A673 (cell line): ENCODE measurements at regions not wholly inside any gene's neighbourhood (a gene's known extent, or its start where the extent isn't known, plus 50 kb on each side); places are given as distances from the start of the nearest gene placed in this dataset.

Experiments
- BruUV-seq: library from RNA; stranded (reverse); fragments of 400-500 nt; replicated peaks from 2 replicates; lab custom pipeline; 2021; lab: Mats Ljungman, UMichigan
- CTCF ChIA-PET: fragments of 300-600 bp; sonication (Branson Sonifier 250); formaldehyde crosslinking; loops from one replicate; lab custom pipeline; 2022; ENCODE audit warnings: antibody characterized with exemption; lab: Charles Lee
- POLR2A ChIA-PET: fragments of 300-600 bp; sonication (Branson Sonifier 250); formaldehyde crosslinking; loops from one replicate; lab custom pipeline; 2022; ENCODE audit warnings: antibody characterized with exemption; ENCODE audit not compliant: low non-redundant PET; lab: Charles Lee
- DNase-seq: peaks from one replicate; pipeline ENCODE4 v3.0.0-alpha.2; 2015; ENCODE audit warnings: low spot score
- H3K27ac ChIP-seq: fragments of 200-600 bp; sonication (generic); 2 replicates; pipeline ENCODE4 v1.5.1; 2016; ENCODE audit warnings: mixed run types, low read depth, mild to moderate bottlenecking, mixed read lengths, antibody characterized with exemption, low read length; ENCODE audit not compliant: poor library complexity, severe bottlenecking
- H3K27me3 ChIP-seq: fragments of 200-600 bp; sonication (generic); replicated peaks from 2 replicates; pipeline ENCODE4 v1.6.1; 2017; ENCODE audit warnings: mixed run types, low read depth, mild to moderate bottlenecking, mixed read lengths, antibody characterized with exemption, low read length; ENCODE audit not compliant: insufficient read depth, poor library complexity
- H3K36me3 ChIP-seq: fragments of 200-600 bp; sonication (generic); 2 replicates; pipeline ENCODE4 v1.6.1; 2016; ENCODE audit warnings: mixed run types, mild to moderate bottlenecking, mixed read lengths, antibody characterized with exemption, low read length; ENCODE audit not compliant: insufficient read depth, poor library complexity, severe bottlenecking
- H3K4me1 ChIP-seq: fragments of 200-600 bp; sonication (generic); 2 replicates; pipeline ENCODE4 v1.6.1; 2017; ENCODE audit warnings: mixed run types, mild to moderate bottlenecking, mixed read lengths, antibody characterized with exemption, low read length; ENCODE audit not compliant: insufficient read depth, poor library complexity, severe bottlenecking
- H3K4me3 ChIP-seq: fragments of 200-600 bp; sonication (generic); 2 replicates; pipeline ENCODE4 v1.5.1; 2016; ENCODE audit warnings: low read depth, mixed run types, mild to moderate bottlenecking, mixed read lengths, low read length; ENCODE audit not compliant: poor library complexity, severe bottlenecking
- H3K9me3 ChIP-seq: fragments of 200-600 bp; sonication (generic); 2 replicates; pipeline ENCODE4 v1.6.1; 2016; ENCODE audit warnings: mixed run types, low read depth, mild to moderate bottlenecking, mixed read lengths, antibody characterized with exemption, low read length; ENCODE audit not compliant: poor library complexity, severe bottlenecking
- CTCF ChIP-seq: fragments of 300-800, 200-600 bp; sonication (generic); conservative IDR thresholded peaks from 2 replicates; pipeline ENCODE4 v1.5.1; 2017; ENCODE audit warnings: low read depth, mild to moderate bottlenecking, antibody characterized with exemption, low read length, moderate library complexity, mixed read lengths
- EZH2 ChIP-seq: fragments of 200-600 bp; sonication (generic); IDR thresholded peaks from 2 replicates; pipeline ENCODE4 v1.6.1; 2017; ENCODE audit warnings: borderline replicate concordance, low read depth, mild to moderate bottlenecking, mixed read lengths, antibody characterized with exemption, low read length; ENCODE audit not compliant: poor library complexity, severe bottlenecking
- intact Hi-C: fragments of 100-400 bp; cut with micrococcal nuclease; formaldehyde crosslinking; loops from one replicate; pipeline ENCODE4 v1.10.0; 2022; ENCODE audit not compliant: unreplicated experiment

DNA sequence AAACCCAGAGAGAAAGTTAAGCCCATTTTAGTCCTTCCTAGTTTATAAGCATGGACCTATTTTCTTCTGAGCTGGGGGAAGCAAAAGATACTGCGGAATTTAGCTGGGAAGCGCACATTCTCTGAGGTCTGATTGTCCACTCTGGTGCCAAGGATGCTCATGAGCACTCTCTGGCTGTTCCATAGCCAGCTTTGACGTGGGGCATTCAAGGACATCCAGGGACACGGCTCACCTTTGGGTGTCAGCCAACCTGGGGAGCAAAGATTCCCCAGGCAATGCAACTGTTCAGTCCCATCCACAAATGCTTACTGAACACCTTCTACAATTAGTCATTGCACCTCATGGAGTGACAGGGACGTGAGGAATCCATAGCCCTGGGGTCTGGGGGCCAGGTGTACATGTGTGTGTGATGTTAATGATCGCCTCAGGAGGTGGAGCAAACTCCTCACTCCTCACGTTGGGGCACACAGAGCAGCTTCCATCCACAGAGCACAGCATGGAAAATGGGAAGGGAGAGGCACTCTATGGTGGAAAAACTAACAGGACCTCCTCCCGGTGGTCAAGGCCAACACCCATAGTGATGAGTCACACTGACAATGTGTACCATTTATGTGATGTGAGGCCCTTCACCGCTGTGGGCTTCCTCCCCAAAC lies 67.5 kb upstream of the IGFBP3 start:
- TF ChIP-seq EZH2 (no peak), CTCF (no peak)
- no peaks in the 10 kb centered on the region for H3K36me3 ChIP-seq
- peaks cover 4% of the 10 kb centered on the region for H3K27me3 ChIP-seq
- intact Hi-C loops: no loop called here
- no peak for DNase-seq
- no peaks in the 10 kb centered on the region for H3K4me1 ChIP-seq
- CTCF ChIA-PET: no interaction called here
- no peak overlapping the region for H3K27ac ChIP-seq
- BruUV-seq: no TSS peak
- no peak overlapping the region for H3K4me3 ChIP-seq
- H3K9me3 ChIP-seq: no peaks in the 10 kb centered on the region
- POLR2A ChIA-PET: no interaction called here

- Histone ChIP-seq H3K4me1 (no peaks in the 10 kb centered on the region), H3K27me3 (peaks cover 2% of the 10 kb centered on the region), H3K9me3 (no peaks in the 10 kb centered on the region), H3K27ac (no peak overlapping the region), H3K4me3 (no peak overlapping the region), H3K36me3 (no peaks in the 10 kb centered on the region)
- POLR2A ChIA-PET: no interaction called here
- DNase-seq: no peak
- intact Hi-C loops: no loop called here
- CTCF ChIA-PET: no interaction called here
- TF ChIP-seq CTCF (no peak), EZH2 (no peak)
- BruUV-seq: no TSS peak
Observed at GRCh38 chr7:45987521-45988290, 66.6 kb upstream of the IGFBP3 start.

GRCh38 chr7:45986355-45987298 lies 65.6 kb upstream of the IGFBP3 start:
- Histone ChIP-seq H3K9me3 (peaks cover 5% of the 10 kb centered on the region), H3K27me3 (no peaks in the 10 kb centered on the region), H3K36me3 (no peaks in the 10 kb centered on the region), H3K4me1 (no peaks in the 10 kb centered on the region), H3K27ac (no peak overlapping the region), H3K4me3 (no peak overlapping the region)
- intact Hi-C loops: no loop called here
- TF ChIP-seq EZH2: no peak
- no peak for TF ChIP-seq CTCF
- ChIA-PET POLR2A (no interaction called here), CTCF (no interaction called here)
- DNase-seq: no peak
- no TSS peak for BruUV-seq
